Astrocyte (in vitro differentiated cells and primary cell): ENCODE measurements at regions not wholly inside any gene's neighbourhood (a gene's known extent, or its start where the extent isn't known, plus 50 kb on each side); places are given as distances from the start of the nearest gene placed in this dataset.

Source experiments
- DNase-seq: peaks from one replicate; pipeline ENCODE4 v3.0.0-alpha.2; 2010; ENCODE audit warnings: low read depth
- FAIRE-seq: peaks from 2 replicates; lab custom pipeline; 2011; peaks lifted over from hg19 to GRCh38; lab: Jason Lieb, UNC
- H2AFZ ChIP-seq: 2 replicates; pipeline ENCODE4 v1.6.0; 2012; ENCODE audit warnings: low read depth, low read length, inconsistent platforms
- H3K27ac ChIP-seq: 2 replicates; pipeline ENCODE4 v1.5.1; 2011; ENCODE audit warnings: low read depth, low read length, inconsistent platforms
- H3K27me3 ChIP-seq: 2 replicates; pipeline ENCODE4 v1.6.0; 2011; ENCODE audit warnings: low read length, inconsistent platforms; ENCODE audit not compliant: insufficient read depth
- H3K36me3 ChIP-seq: 2 replicates; pipeline ENCODE4 v1.5.1; 2011; ENCODE audit warnings: low read length, inconsistent platforms; ENCODE audit not compliant: insufficient read depth
- H3K4me1 ChIP-seq: 2 replicates; pipeline ENCODE4 v1.5.1; 2011; ENCODE audit warnings: low read length, inconsistent platforms; ENCODE audit not compliant: insufficient read depth
- H3K4me2 ChIP-seq: 2 replicates; pipeline ENCODE4 v1.6.0; 2012; ENCODE audit warnings: low read length, inconsistent platforms
- H3K4me3 ChIP-seq: 2 replicates; pipeline ENCODE4 v1.5.1; 2011; ENCODE audit warnings: low read depth, mild to moderate bottlenecking, low read length, inconsistent platforms; ENCODE audit not compliant: insufficient read depth
- H3K79me2 ChIP-seq: 2 replicates; pipeline ENCODE4 v1.6.0; 2012; ENCODE audit warnings: mild to moderate bottlenecking, low read length, inconsistent platforms; ENCODE audit not compliant: insufficient read depth
- H3K9ac ChIP-seq: 2 replicates; pipeline ENCODE4 v1.6.0; 2012; ENCODE audit warnings: mild to moderate bottlenecking, low read length, inconsistent platforms
- H3K9me3 ChIP-seq: 2 replicates; pipeline ENCODE4 v1.5.1; 2012; ENCODE audit warnings: low read depth, mild to moderate bottlenecking, low read length, inconsistent platforms; ENCODE audit not compliant: insufficient read depth
- H4K20me1 ChIP-seq: 2 replicates; pipeline ENCODE4 v1.6.0; 2012; ENCODE audit warnings: low read length, inconsistent platforms; ENCODE audit not compliant: insufficient read depth
- H3K27ac Mint-ChIP-seq: one replicate; pipeline ENCODE4 v1.8.0; 2021; ENCODE audit warnings: mild to moderate bottlenecking, mixed read lengths; ENCODE audit not compliant: unreplicated experiment
- H3K27me3 Mint-ChIP-seq: one replicate; pipeline ENCODE4 v1.8.0; 2021; ENCODE audit warnings: low read depth, mixed read lengths; ENCODE audit not compliant: unreplicated experiment
- H3K36me3 Mint-ChIP-seq: one replicate; pipeline ENCODE4 v1.8.0; 2021; ENCODE audit warnings: low read depth, mixed read lengths; ENCODE audit not compliant: unreplicated experiment
- H3K4me1 Mint-ChIP-seq: one replicate; pipeline ENCODE4 v1.8.0; 2021; ENCODE audit warnings: low read depth, mixed read lengths; ENCODE audit not compliant: unreplicated experiment
- H3K4me3 Mint-ChIP-seq: one replicate; pipeline ENCODE4 v1.8.0; 2021; ENCODE audit warnings: mild to moderate bottlenecking, moderate library complexity, mixed read lengths; ENCODE audit not compliant: unreplicated experiment
- H3K9me3 Mint-ChIP-seq: one replicate; pipeline ENCODE4 v1.8.0; 2021; ENCODE audit warnings: mild to moderate bottlenecking, mixed read lengths; ENCODE audit not compliant: unreplicated experiment
- EZH2 ChIP-seq: IDR thresholded peaks from 2 replicates; pipeline ENCODE4 v1.6.1; 2012; ENCODE audit warnings: mild to moderate bottlenecking, low read length, inconsistent platforms; ENCODE audit not compliant: insufficient read depth
- TF ChIP-seq, protein P1 (sequence below): IDR thresholded peaks from 2 replicates; pipeline ENCODE4 v1.5.1; 2011; ENCODE audit warnings: low read depth, mild to moderate bottlenecking, inconsistent platforms, low read length, moderate library complexity; ENCODE audit not compliant: insufficient read depth

DNA sequence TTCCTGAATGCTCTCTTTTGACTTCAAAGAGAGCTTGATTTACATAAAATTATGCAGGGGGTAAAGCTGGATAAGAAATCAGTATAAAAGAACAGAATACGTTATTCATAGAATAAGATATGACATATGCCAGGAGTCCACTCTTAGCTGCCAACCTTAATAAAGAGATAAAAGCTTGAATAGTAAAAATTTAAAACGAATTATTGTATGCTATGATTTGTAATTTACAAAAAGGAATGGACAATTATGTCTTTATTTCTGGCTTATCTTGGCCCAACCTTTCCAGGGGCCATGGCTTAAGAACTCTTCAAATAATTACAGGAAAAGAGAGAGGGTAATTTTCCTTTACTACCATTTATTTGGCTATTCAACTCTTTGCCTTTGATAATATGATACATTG is 192.2 kb upstream of the ITM2A start:
- no peaks in the 10 kb centered on the region for H3K9me3 ChIP-seq
- no peaks in the 10 kb centered on the region for H4K20me1 ChIP-seq
- no peak overlapping the region for H3K27ac ChIP-seq
- TF ChIP-seq, protein P1, sequence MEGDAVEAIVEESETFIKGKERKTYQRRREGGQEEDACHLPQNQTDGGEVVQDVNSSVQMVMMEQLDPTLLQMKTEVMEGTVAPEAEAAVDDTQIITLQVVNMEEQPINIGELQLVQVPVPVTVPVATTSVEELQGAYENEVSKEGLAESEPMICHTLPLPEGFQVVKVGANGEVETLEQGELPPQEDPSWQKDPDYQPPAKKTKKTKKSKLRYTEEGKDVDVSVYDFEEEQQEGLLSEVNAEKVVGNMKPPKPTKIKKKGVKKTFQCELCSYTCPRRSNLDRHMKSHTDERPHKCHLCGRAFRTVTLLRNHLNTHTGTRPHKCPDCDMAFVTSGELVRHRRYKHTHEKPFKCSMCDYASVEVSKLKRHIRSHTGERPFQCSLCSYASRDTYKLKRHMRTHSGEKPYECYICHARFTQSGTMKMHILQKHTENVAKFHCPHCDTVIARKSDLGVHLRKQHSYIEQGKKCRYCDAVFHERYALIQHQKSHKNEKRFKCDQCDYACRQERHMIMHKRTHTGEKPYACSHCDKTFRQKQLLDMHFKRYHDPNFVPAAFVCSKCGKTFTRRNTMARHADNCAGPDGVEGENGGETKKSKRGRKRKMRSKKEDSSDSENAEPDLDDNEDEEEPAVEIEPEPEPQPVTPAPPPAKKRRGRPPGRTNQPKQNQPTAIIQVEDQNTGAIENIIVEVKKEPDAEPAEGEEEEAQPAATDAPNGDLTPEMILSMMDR, result no peak
- no peak for TF ChIP-seq EZH2
- DNase-seq (no peak), FAIRE-seq (no peak)
- no peak overlapping the region for H3K9ac ChIP-seq
- no peaks in the 10 kb centered on the region for H3K27me3 ChIP-seq
- no peaks in the 10 kb centered on the region for H3K79me2 ChIP-seq
- no peaks in the 10 kb centered on the region for H3K4me1 Mint-ChIP-seq
- H3K36me3 Mint-ChIP-seq, result no peaks in the 10 kb centered on the region
- no peak overlapping the region for H3K4me3 Mint-ChIP-seq
- no peak overlapping the region for H3K4me3 ChIP-seq
- peaks cover 2% of the 10 kb centered on the region for H3K27me3 Mint-ChIP-seq
- H3K4me1 ChIP-seq, result no peaks in the 10 kb centered on the region
- no peak overlapping the region for H3K27ac Mint-ChIP-seq
- H2AFZ ChIP-seq, result no peak overlapping the region
- H3K4me2 ChIP-seq, result no peak overlapping the region
- H3K36me3 ChIP-seq, result no peaks in the 10 kb centered on the region
- no peaks in the 10 kb centered on the region for H3K9me3 Mint-ChIP-seq

DNA sequence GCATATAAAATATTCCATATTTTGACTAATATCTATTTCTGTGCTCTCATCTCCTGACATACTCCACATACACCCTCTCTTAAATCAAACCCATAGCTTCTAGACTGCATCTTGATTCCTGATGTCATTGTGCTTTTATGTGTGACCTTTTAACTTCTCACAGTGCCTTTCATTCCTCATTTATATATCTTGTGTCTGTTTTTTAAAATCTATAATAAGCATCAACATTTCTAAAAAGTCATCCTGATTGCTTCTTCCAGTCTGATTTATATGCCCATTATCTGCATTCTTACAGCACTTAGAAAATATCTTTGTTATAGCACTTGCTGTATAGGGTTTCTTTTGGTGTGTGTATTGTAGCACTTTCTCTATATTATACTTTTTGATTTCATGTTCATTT is 190.1 kb upstream of the ITM2A start:
- Histone ChIP-seq H3K36me3 (no peaks in the 10 kb centered on the region), H4K20me1 (no peaks in the 10 kb centered on the region), H3K9me3 (no peaks in the 10 kb centered on the region), H3K27me3 (no peaks in the 10 kb centered on the region), H3K27ac (no peak overlapping the region), H3K4me1 (no peaks in the 10 kb centered on the region), H2AFZ (no peak overlapping the region), H3K4me3 (no peak overlapping the region), H3K9ac (no peak overlapping the region), H3K4me2 (no peak overlapping the region), H3K79me2 (no peaks in the 10 kb centered on the region)
- peaks cover 2% of the 10 kb centered on the region for H3K27me3 Mint-ChIP-seq
- no peak for DNase-seq
- no peaks in the 10 kb centered on the region for H3K9me3 Mint-ChIP-seq
- no peak for TF ChIP-seq EZH2
- TF ChIP-seq, protein P1, result no peak
- H3K27ac Mint-ChIP-seq, result no peak overlapping the region
- no peak overlapping the region for H3K4me3 Mint-ChIP-seq
- H3K36me3 Mint-ChIP-seq, result no peaks in the 10 kb centered on the region
- no peaks in the 10 kb centered on the region for H3K4me1 Mint-ChIP-seq
- no peak for FAIRE-seq

DNA sequence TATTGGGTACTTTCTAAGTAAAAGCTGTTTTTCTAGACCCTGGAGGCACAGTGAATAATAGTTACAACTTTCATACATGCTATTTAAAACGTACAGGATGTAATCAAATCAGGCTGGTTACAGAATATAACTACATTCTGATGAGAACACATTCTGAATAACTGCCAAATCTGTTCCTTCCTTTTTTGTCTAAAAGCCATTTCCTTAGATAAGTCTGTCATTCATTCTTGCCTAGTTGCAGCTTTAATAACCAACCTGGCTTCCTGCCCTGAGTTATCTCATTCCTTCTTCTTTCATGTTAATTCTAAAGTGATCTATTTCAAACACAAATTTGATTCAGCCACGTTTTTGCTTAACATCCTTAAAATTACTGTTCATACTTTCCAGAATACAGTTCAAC is 189.7 kb upstream of the ITM2A start:
- no peaks in the 10 kb centered on the region for H3K9me3 Mint-ChIP-seq
- Histone ChIP-seq H2AFZ (no peak overlapping the region), H3K27ac (no peak overlapping the region), H3K4me2 (no peak overlapping the region), H3K27me3 (no peaks in the 10 kb centered on the region), H3K79me2 (no peaks in the 10 kb centered on the region), H3K36me3 (no peaks in the 10 kb centered on the region), H3K4me1 (no peaks in the 10 kb centered on the region), H4K20me1 (no peaks in the 10 kb centered on the region), H3K4me3 (no peak overlapping the region), H3K9ac (no peak overlapping the region), H3K9me3 (no peaks in the 10 kb centered on the region)
- H3K27me3 Mint-ChIP-seq, result peaks cover 2% of the 10 kb centered on the region
- DNase-seq (no peak), FAIRE-seq (peak; percentile 80)
- TF ChIP-seq, protein P1, result no peak
- TF ChIP-seq EZH2, result no peak
- no peak overlapping the region for H3K27ac Mint-ChIP-seq
- no peak overlapping the region for H3K4me3 Mint-ChIP-seq
- no peaks in the 10 kb centered on the region for H3K4me1 Mint-ChIP-seq
- H3K36me3 Mint-ChIP-seq, result no peaks in the 10 kb centered on the region
